Motor neuron (in vitro differentiated cells): ENCODE measurements at regions not wholly inside any gene's neighbourhood (a gene's known extent, or its start where the extent isn't known, plus 50 kb on each side); places are given as distances from the start of the nearest gene placed in this dataset.
"Not testable (repeated sequence)": the region's sequence is repeated elsewhere in the genome, so short reads cannot be mapped to it uniquely, and the experiment has no call there.

Experiments used
- ATAC-seq, 8 experiments: fragments of 200-7000 bp; cut with Tn5 transposase; replicated peaks in 6 of 8; 2 replicates each; pipeline ENCODE4 v1.8.0; 2021; ENCODE audit warnings: mild to moderate bottlenecking in 8 of 8, moderate library complexity in 8 of 8
- H3K27ac ChIP-seq, 2 donors: fragments of 250-450 bp; sonication (Bioruptor Pico); 2 replicates each; pipeline ENCODE4 v1.9.0; 2021; ENCODE audit warnings: antibody characterized with exemption in 2 of 2, mild to moderate bottlenecking in 2 of 2, moderate library complexity in 1 of 2
- H3K4me1 ChIP-seq, 2 donors: fragments of 250-450 bp; sonication (Bioruptor Pico); replicated peaks in 1 of 2; 2 replicates each; pipeline ENCODE4 v1.6.1; 2021; ENCODE audit warnings: antibody characterized with exemption in 2 of 2, mild to moderate bottlenecking in 2 of 2, moderate library complexity in 1 of 2
- H3K4me3 ChIP-seq, 5 donors: fragments of 250-450 bp; sonication (Bioruptor Pico); 2 replicates each; pipeline ENCODE4 v1.9.0; 2021; ENCODE audit warnings: antibody characterized with exemption in 5 of 5, mild to moderate bottlenecking in 5 of 5, moderate library complexity in 4 of 5
- WGBS, 10 experiments: fragments of 450-650 bp; shearing (Covaris generic); methylation state at CpG; one replicate each; pipeline ENCODE4 v1.0.0; 2022; 5-methylcytosine and 5-hydroxymethylcytosine counted together
- in situ Hi-C, 9 experiments: fragments of 400-800 bp; cut with MboI; loops; one replicate each; pipeline ENCODE4 v1.15.0; 2021; ENCODE audit warnings: low sequenced_read_pairs in 9 of 9, low pct_unique_long_range_greater_than_20kb in 2 of 9; ENCODE audit not compliant: unreplicated experiment in 9 of 9

DNA sequence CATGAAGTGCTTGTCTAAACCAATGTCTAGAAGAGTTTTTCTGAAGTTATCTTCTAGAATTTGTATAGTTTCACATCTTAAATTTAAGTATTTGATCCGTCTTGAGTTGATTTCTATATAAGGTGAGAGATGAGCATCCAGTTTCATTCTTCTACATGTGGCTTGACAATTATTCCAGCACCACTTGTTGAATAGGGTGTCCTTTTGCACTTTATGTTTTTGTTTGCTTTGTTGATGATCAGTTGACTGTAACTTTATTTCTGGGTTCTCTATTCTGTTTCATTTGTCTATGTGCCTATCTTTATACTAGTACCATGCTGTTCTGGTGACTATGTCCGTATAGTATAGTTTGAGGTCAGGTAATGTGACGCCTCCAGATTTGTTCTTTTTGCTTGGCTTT is 426.6 kb upstream of the CHRM2 start:
- in situ Hi-C loops, result no loop called here

DNA sequence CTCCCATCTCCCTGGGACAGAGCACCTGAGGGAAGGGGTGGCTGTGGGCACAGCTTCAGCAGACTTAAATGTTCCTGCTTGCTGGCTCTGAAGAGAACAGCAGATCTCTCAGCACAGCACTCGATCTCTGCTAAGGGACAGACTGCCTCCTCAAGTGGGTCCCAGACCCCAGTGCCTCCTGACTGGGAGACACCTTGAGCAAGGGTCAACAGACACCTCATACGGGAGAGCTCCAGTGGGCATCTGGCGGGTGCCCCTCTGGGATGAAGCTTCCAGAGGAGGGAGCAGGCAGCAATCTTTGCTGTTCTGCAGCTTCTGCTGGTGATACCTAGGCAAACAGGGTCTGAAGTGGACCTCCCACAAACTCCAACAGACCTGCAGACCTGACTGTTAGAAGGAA is 436.7 kb upstream of the CHRM2 start:
- H3K27ac ChIP-seq, ATAC-seq, H3K4me3 ChIP-seq, H3K4me1 ChIP-seq, in situ Hi-C loops: not testable (repeated sequence)
- WGBS, 10 experiments, result 0 to 92% (median 20%) methylated on average over 1 to 3 of the region's 3 CpGs; no CpG with 5 or more reads in 7 of the 10 experiments

More for the DNA sequence above, 426.6 kb upstream of the CHRM2 start:
- no peaks in the 10 kb centered on the region for H3K4me1 ChIP-seq
- no peak for ATAC-seq
- 0 to 90% (median 75%) methylated on average over 1 to 3 of the region's 3 CpGs; no CpG with 5 or more reads in 1 of the 10 experiments for WGBS, 10 experiments
- H3K27ac ChIP-seq, result no peak overlapping the region
- H3K4me3 ChIP-seq, result no peak overlapping the region

DNA sequence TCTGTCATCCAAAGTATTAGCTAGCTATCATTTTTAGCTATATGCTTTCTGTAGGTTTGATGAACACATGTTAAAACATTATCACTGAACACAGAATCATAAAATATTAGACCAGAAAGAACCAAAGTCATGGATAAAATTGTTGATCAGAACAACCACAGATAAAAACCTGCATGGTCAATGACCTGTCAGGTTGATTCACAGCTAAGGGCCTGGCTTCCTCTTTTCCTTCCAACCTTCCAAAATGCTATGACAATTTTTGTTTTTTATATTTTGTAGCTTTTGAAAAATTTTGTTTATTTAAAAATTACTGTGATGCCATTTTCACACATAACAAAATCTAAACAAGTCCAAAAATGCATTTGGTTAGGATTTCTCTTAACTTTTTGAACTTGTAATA is 444.4 kb upstream of the CHRM2 start:
- no peak for ATAC-seq
- H3K27ac ChIP-seq, result no peak overlapping the region
- peaks cover 0 to 6% of the 10 kb centered on the region in 2 donors for H3K4me1 ChIP-seq
- H3K4me3 ChIP-seq, result no peak overlapping the region
- in situ Hi-C loops, result loop anchor here in 2 of 9 experiments (25.0 kb wide), 2 partner anchors 263 to 288 kb away; no protein-coding TSS in a partner anchor

DNA sequence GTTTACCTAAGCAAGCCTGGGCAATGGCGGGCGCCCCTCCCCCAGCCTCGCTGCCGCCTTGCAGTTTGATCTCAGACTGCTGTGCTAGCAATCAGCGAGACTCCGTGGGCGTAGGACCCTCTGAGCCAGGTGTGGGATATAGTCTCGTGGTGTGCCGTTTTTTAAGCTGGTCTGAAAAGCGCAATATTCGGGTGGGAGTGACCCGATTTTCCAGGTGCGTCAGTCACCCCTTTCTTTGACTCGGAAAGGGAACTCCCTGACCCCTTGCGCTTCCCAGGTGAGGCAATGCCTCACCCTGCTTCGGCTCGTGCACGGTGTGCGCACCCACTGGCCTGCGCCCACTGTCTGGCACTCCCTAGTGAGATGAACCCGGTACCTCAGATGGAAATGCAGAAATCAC is 442.6 kb upstream of the MTPN start:
- no CpG with 5 or more reads among the region's 21 CpGs for WGBS, 10 experiments
- in situ Hi-C loops, result loop anchor here in 2 of 9 experiments (25.0 kb wide), 2 partner anchors 268 to 293 kb away; no protein-coding TSS in a partner anchor
- H3K4me3 ChIP-seq, result not testable (repeated sequence)

DNA sequence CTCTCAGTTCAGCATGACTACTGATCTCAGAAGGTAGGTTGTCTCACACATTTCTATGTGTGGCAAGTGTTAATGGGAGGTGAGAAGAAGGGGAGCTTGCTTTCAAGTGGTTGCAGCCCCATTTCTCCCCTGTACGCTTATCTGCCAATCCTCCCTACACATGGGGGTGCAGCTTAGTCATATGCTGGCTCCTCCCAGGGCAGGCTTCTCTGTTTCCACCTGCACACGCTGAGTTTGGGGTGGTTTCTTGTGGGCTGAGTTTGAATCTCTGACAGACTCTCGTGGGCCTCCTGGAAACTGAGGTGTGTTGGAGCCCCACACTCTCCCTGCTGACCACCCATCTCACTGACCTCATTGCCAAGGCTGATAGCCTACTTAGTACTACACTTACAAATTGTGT is 435.8 kb upstream of the MTPN start:
- in situ Hi-C loops, result loop anchor here in 2 of 9 experiments (25.0 kb wide), 2 partner anchors 274 to 299 kb away; no protein-coding TSS in a partner anchor
- peaks cover 0 to 4% of the 10 kb centered on the region in 2 donors for H3K4me1 ChIP-seq
- no peak overlapping the region for H3K27ac ChIP-seq
- no peak overlapping the region for H3K4me3 ChIP-seq
- ATAC-seq, result no peak
- WGBS, 10 experiments, result 0 to 100% (median 17%) methylated on average over 1 to 3 of the region's 3 CpGs; no CpG with 5 or more reads in 5 of the 10 experiments

More for the DNA sequence above, 442.6 kb upstream of the MTPN start:
- ATAC-seq, H3K27ac ChIP-seq, H3K4me1 ChIP-seq: not testable (repeated sequence)

DNA sequence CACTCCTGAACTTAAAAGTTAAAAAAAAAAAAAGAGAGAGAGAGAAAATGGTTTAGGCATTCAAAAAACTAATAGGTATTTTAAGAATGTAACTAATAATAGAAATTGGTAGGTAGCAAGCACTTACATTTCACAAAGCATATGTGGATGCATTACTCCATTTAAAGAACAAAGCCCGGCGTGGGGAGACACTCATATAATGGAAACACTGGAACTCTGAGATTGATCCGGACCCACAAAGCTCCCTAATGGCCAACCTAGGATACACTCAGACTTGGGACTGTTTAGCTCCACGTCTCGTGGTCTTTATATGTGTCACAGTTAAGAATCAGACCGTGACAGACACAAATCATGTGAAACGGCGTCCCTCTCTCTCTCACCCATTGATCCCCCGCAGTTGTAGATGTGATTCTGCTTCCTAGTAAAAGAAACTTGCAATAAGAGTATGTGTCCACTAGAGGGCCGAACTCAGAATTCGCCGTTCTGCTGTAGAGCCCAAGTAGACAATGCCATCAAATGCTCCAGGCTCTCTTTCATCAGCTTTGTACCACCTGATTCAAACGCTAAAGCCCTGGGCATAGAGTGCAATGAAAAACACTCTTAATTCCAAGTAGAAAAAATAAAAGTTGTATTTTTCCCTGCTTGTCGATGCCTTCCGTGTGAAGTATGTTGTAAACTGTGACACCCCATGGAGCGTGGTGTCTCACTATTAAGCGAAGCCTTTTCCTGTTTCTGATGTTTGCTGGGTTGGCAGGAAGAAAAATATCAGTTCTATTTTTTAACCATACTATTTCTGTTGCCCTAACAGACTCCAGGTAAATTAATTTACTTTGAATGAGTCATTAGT is 429.0 kb upstream of the MTPN start:
- no peak overlapping the region for H3K27ac ChIP-seq
- WGBS, 10 experiments, result 4 to 100% (median 51%) methylated on average over 1 to 16 of the region's 17 CpGs; no CpG with 5 or more reads in 1 of the 10 experiments
- peaks cover 0 to 6% of the 10 kb centered on the region in 2 donors for H3K4me1 ChIP-seq
- no peak overlapping the region for H3K4me3 ChIP-seq
- peak; percentile 70 to 97 (median 90) for ATAC-seq
- in situ Hi-C loops, result loop anchor here in 2 of 9 experiments (25.0 kb wide), 2 partner anchors 281 to 306 kb away; no protein-coding TSS in a partner anchor

DNA sequence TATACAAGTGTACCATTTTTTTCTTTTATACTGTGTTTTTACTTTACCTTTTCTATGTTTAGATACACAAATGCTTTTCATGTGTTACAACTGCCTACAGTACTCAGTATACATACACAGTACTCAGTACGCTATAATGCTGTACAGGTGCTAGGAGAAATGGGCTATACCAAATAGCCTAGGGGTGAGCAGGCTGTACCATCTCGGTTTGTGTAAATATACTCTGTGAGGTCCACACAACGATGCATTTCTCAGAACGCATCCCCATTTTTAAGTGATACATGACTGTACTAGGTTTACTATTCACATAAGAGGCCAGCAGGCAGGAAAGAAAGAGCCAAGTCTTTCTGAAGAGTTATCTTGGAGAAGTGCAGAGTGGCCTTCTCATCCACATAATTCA is 426.4 kb upstream of the MTPN start:
- no peak overlapping the region for H3K27ac ChIP-seq
- ATAC-seq, result no peak
- 0 to 100% (median 89%) methylated on average over 2 to 4 of the region's 4 CpGs for WGBS, 10 experiments
- H3K4me3 ChIP-seq, result no peak overlapping the region
- in situ Hi-C loops, result loop anchor here in 2 of 9 experiments (25.0 kb wide), 2 partner anchors 284 to 309 kb away; no protein-coding TSS in a partner anchor
- H3K4me1 ChIP-seq, result peaks cover 0 to 16% of the 10 kb centered on the region in 2 donors

DNA sequence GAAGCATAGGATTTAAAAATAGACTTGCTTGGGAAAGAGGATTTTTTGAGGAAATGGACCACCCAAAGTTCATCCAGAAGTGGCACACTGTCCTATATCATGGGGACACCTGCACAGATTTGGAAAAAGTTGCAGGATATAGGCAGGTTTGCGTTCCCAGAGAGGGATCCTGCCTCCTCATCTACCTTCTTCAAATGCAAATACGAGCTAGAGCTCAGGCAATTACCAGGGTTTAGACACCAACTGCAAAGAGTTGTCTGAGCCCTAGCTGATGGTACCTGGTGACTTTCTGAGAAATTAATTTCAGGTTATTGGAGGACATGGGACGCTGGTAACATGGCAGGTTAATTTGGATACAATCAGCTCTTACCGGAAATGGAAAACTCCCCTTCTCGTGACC is 423.7 kb upstream of the MTPN start:
- peaks cover 0 to 9% of the 10 kb centered on the region in 2 donors for H3K4me1 ChIP-seq
- H3K27ac ChIP-seq, result no peak overlapping the region
- H3K4me3 ChIP-seq, result no peak overlapping the region
- no peak for ATAC-seq
- in situ Hi-C loops, result loop anchor here in 2 of 9 experiments (25.0 kb wide), 2 partner anchors 286 to 311 kb away; no protein-coding TSS in a partner anchor
- WGBS, 10 experiments, result 0 to 80% (median 58%) methylated on average over 1 to 4 of the region's 5 CpGs; no CpG with 5 or more reads in 2 of the 10 experiments

DNA sequence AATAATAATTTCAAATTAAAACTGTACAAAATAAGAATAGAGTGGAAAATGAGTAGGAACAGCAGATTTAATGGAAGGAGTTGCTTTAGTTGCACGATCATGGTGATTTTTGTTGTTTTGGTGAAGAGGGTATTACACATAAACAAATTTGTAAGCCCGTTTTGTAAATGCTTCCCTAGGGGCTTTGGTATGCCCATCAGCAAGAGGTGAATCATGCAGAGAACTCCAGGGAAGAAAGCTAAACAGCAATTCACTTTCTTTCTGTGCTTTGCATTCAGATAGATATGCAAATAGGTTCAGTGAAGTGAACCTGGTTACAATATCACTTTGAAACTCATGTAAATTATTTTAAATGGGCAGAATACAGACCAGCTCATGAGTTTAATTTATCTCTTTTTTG is 422.2 kb upstream of the MTPN start:
- Histone ChIP-seq H3K27ac (no peak overlapping the region), H3K4me3 (no peak overlapping the region), H3K4me1 (peaks cover 0 to 9% of the 10 kb centered on the region in 2 donors)
- peak in 6 of 8 experiments; percentile 19 to 75 (median 55) for ATAC-seq
- in situ Hi-C loops, result no loop called here
- WGBS, 10 experiments, result 0 to 40% (median 9%) methylated on average over 1 to 2 of the region's 2 CpGs

DNA sequence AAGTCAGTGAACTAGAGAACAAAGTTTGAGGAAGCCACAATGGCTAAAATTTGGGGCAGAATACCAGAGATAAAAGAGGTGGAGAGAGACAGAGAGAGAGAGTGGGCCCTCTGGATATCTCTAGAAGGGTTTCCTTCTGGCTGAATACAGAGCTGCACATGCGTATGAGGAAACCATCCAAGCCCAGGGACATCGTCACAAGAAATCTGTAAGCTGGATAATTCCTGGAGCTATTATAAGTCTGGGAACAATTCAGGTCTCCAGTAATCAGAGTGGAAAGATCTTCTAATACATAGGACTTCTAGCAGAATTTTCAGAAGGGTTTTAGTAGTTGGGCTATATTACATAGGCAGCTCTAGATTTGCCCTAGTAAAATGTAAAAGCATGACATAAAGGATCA is 415.7 kb upstream of the MTPN start:
- in situ Hi-C loops, result no loop called here
- no peak overlapping the region for H3K27ac ChIP-seq
- H3K4me1 ChIP-seq, result no peaks in the 10 kb centered on the region
- H3K4me3 ChIP-seq, result no peak overlapping the region
- 27 to 100% (median 83%) methylated on average over 1 to 2 of the region's 2 CpGs; no CpG with 5 or more reads in 4 of the 10 experiments for WGBS, 10 experiments
- ATAC-seq, result no peak

DNA sequence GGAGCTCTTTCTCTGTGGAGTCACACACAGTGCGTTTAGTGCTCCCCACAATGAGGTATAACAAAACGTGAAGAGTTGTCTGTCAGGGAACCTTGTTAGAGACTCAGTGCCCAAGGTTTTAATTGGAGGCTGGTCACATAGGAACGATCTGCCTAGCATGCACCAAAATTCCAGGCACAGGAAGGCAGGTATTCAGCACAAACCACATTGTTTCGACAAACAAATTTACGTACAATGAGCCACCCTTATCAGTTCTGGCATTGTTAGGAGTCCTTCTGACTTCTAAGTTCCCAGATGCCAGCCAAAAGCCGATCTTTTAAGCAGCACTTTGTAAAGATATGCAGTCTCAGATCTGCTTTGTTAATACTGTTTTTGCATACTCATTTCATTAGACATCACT is 414.2 kb upstream of the MTPN start:
- in situ Hi-C loops, result no loop called here
- ATAC-seq, result no peak
- 0 to 100% (median 54%) methylated on average over 1 to 6 of the region's 6 CpGs; no CpG with 5 or more reads in 1 of the 10 experiments for WGBS, 10 experiments

DNA sequence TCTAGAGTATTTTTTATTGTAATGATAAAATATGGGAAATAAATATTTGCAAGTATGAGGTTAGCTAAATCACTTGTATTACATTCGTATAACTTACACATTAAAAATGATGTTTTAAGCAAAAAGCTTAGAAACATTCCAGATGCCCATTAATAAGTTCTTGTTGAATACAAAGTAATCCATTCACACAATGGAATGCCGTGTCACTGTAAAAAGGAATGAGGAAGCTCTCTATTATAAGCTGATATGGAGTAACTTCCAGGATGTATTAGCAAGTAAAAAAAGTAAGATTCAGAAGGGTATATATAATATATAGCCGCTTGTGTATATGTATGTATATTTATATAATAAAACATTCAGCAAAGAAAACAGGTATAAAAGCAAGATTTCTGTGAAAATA is 412.8 kb upstream of the MTPN start:
- WGBS, 10 experiments, result 23 to 100% (median 91%) methylated on average over 1 to 3 of the region's 3 CpGs
- in situ Hi-C loops, result no loop called here
- H3K4me3 ChIP-seq, result no peak overlapping the region
- H3K4me1 ChIP-seq, result no peaks in the 10 kb centered on the region
- ATAC-seq, result no peak
- no peak overlapping the region for H3K27ac ChIP-seq

More for the DNA sequence above, 414.2 kb upstream of the MTPN start:
- H3K4me1 ChIP-seq, result no peaks in the 10 kb centered on the region
- H3K27ac ChIP-seq, result no peak overlapping the region
- no peak overlapping the region for H3K4me3 ChIP-seq

DNA sequence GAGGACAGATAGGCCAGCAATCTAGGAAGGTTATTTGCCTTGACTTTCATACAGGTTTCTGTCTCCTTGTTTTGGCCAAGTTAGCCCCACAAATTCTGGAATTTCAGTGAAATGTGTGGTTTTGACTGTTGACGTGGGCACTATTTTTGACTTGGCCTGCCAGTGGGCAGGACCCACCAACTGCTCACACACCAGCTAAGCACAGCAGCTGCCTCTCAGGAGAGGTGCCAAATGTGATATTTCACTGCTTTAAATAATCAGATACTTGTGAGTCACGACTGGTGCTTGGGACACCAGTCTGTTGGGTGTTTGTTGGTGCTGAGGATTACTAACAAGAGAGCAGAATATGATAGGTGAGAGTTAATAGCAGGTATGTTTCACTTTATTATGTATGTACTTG is 409.7 kb upstream of the MTPN start:
- in situ Hi-C loops, result no loop called here
- no peak overlapping the region for H3K4me3 ChIP-seq
- H3K4me1 ChIP-seq, result no peaks in the 10 kb centered on the region
- 0 to 86% (median 49%) methylated on average over 1 to 2 of the region's 2 CpGs; no CpG with 5 or more reads in 4 of the 10 experiments for WGBS, 10 experiments
- ATAC-seq, result no peak
- no peak overlapping the region for H3K27ac ChIP-seq
